ENCODE measurements at regions not wholly inside any gene's neighbourhood (a gene's known extent, or its start where the extent isn't known, plus 50 kb on each side); places are given as distances from the start of the nearest gene placed in this dataset.

DNA sequence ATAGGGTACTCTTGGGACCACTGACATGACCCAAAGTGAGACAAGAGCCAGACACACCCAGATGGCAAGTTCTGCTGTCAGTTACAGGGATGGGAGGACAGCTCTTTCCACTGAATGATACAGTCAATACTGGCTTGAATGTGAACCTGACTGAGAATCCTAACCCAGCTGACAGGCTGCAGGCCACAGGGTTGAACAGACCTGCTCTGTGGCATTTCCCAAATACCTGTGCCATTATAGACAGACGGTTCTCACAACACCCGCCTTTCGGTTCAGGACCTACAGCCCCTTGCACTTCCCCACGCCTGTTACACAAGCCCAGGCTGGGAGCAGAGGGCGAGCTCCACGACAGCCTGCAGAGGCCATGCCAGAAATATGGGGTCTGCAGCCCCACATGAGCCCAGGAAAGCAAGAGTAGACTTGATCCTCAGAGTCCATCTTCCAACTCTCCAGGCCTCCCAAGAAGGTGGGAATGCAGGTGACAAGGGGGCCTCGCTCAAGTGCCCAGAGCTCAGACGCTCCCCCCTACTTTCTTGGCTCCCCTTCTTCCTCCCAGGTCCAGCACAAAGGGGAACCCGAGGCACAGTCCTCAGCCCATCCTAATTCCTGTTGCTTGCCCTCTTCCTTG is 314.3 kb downstream of the SOX9 start:
- TF ChIP-seq, protein P1, sequence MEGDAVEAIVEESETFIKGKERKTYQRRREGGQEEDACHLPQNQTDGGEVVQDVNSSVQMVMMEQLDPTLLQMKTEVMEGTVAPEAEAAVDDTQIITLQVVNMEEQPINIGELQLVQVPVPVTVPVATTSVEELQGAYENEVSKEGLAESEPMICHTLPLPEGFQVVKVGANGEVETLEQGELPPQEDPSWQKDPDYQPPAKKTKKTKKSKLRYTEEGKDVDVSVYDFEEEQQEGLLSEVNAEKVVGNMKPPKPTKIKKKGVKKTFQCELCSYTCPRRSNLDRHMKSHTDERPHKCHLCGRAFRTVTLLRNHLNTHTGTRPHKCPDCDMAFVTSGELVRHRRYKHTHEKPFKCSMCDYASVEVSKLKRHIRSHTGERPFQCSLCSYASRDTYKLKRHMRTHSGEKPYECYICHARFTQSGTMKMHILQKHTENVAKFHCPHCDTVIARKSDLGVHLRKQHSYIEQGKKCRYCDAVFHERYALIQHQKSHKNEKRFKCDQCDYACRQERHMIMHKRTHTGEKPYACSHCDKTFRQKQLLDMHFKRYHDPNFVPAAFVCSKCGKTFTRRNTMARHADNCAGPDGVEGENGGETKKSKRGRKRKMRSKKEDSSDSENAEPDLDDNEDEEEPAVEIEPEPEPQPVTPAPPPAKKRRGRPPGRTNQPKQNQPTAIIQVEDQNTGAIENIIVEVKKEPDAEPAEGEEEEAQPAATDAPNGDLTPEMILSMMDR (conservative IDR thresholded peaks at IDR 0.05; ENCODE audit: low read depth, low read length) = no peak
- no peak for TF ChIP-seq EZH2 (IDR thresholded peaks at IDR 0.05; ENCODE audit: borderline replicate concordance, low read depth, low read length, poor library complexity, severe bottlenecking)
- DNase-seq (ENCODE audit: low spot score) = no peak
- Histone ChIP-seq H3K27ac (ENCODE audit: low read depth, low read length, poor library complexity, severe bottlenecking) (no peak overlapping the region), H3K27me3 (replicated peaks; ENCODE audit: insufficient read depth, low read depth, low read length, poor library complexity) (no peaks in the 10 kb centered on the region), H3K4me3 (ENCODE audit: low read depth, low read length, poor library complexity, severe bottlenecking) (no peak overlapping the region), H3K36me3 (ENCODE audit: insufficient read depth, low read length, poor library complexity, severe bottlenecking) (no peaks in the 10 kb centered on the region), H3K4me1 (ENCODE audit: insufficient read depth, low read length, poor library complexity, severe bottlenecking) (peaks cover 14% of the 10 kb centered on the region), H3K9me3 (ENCODE audit: low read depth, low read length, poor library complexity, severe bottlenecking) (no peaks in the 10 kb centered on the region)
- CTCF ChIA-PET = interaction anchor here (0.5 kb wide), 1 partner anchor 67 kb away, joined by 4 read pairs; no protein-coding TSS in a partner anchor
- BruUV-seq (replicated peaks) = no TSS peak
- POLR2A ChIA-PET (ENCODE audit: low non-redundant PET) = interaction anchor here (0.7 kb wide), 1 partner anchor 1054 kb away, joined by 4 read pairs; no protein-coding TSS in a partner anchor
- intact Hi-C loops (cut with micrococcal nuclease; ENCODE audit: unreplicated experiment) = loop anchor here (5.0 kb wide), 1 partner anchor 313 kb away; the partner anchor contains the start of gene SOX9

DNA sequence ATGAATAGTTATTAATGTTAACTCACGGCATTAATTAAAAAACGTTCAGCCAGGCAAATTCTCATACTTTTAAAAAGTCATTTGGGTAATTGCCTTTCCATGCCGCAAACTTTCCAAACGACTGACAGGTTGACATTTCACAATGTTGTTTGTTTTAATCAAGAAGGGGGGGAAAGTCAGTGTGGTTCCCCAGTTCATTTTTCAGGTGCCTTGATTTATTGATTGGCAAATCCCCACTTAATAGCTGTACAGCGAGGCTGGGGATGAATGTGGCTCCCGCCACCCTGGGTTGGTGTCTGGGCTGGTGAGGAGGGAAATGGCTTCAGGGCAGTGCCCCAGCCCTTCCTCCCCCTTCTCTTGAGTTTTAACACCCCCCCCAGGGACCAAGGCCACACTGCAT is 318.0 kb downstream of the SOX9 start:
- no TSS peak for BruUV-seq (replicated peaks)
- Histone ChIP-seq H3K27me3 (replicated peaks; ENCODE audit: insufficient read depth, low read depth, low read length, poor library complexity) (no peaks in the 10 kb centered on the region), H3K27ac (ENCODE audit: low read depth, low read length, poor library complexity, severe bottlenecking) (no peak overlapping the region), H3K4me3 (ENCODE audit: low read depth, low read length, poor library complexity, severe bottlenecking) (no peak overlapping the region), H3K9me3 (ENCODE audit: low read depth, low read length, poor library complexity, severe bottlenecking) (no peaks in the 10 kb centered on the region), H3K36me3 (ENCODE audit: insufficient read depth, low read length, poor library complexity, severe bottlenecking) (no peaks in the 10 kb centered on the region), H3K4me1 (ENCODE audit: insufficient read depth, low read length, poor library complexity, severe bottlenecking) (no peaks in the 10 kb centered on the region)
- TF ChIP-seq EZH2 (IDR thresholded peaks at IDR 0.05; ENCODE audit: borderline replicate concordance, low read depth, low read length, poor library complexity, severe bottlenecking) = no peak
- TF ChIP-seq, protein P1 (conservative IDR thresholded peaks at IDR 0.05; ENCODE audit: low read depth, low read length) = no peak
- DNase-seq (ENCODE audit: low spot score) = no peak
- POLR2A ChIA-PET (ENCODE audit: low non-redundant PET) = no interaction called here
- intact Hi-C loops (cut with micrococcal nuclease; ENCODE audit: unreplicated experiment) = no loop called here
- CTCF ChIA-PET = no interaction called here

DNA sequence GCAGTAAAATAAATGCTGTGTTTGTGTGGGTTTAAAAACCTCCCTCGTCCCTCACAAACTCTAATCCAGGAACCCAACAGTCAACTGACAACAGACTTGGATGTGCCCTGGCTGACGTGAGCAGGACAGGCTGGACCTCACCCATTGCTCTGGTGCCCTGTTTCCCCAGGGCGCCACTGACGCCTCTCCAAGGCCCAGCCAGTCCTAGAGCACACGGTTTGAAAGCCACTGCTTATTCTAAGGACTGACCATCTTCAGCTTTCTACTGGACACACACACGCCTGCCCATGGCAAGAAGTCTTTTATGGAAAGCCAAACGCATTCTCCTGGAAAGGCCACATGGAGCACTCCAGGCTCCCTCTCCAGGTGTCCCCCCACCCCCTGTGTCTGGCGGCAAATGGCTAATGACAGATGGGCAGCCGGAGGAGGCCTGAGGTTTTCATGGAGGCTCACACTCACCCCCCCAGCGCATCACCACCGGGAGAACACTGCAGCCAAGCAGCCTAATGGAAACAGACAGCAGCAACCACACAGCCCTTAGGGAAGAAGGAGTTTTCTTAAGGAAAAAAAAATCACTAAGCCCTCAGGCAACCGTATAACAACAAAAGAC is 319.2 kb downstream of the SOX9 start:
- no peak overlapping the region for H3K27ac ChIP-seq (ENCODE audit: low read depth, low read length, poor library complexity, severe bottlenecking)
- no peak overlapping the region for H3K4me3 ChIP-seq (ENCODE audit: low read depth, low read length, poor library complexity, severe bottlenecking)
- ChIA-PET POLR2A (ENCODE audit: low non-redundant PET) (no interaction called here), CTCF (no interaction called here)
- H3K27me3 ChIP-seq (replicated peaks; ENCODE audit: insufficient read depth, low read depth, low read length, poor library complexity) = no peaks in the 10 kb centered on the region
- no peak for DNase-seq (ENCODE audit: low spot score)
- no peaks in the 10 kb centered on the region for H3K36me3 ChIP-seq (ENCODE audit: insufficient read depth, low read length, poor library complexity, severe bottlenecking)
- no peaks in the 10 kb centered on the region for H3K9me3 ChIP-seq (ENCODE audit: low read depth, low read length, poor library complexity, severe bottlenecking)
- intact Hi-C loops (cut with micrococcal nuclease; ENCODE audit: unreplicated experiment) = no loop called here
- H3K4me1 ChIP-seq (ENCODE audit: insufficient read depth, low read length, poor library complexity, severe bottlenecking) = no peaks in the 10 kb centered on the region
- no TSS peak for BruUV-seq (replicated peaks)
- no peak for TF ChIP-seq EZH2 (IDR thresholded peaks at IDR 0.05; ENCODE audit: borderline replicate concordance, low read depth, low read length, poor library complexity, severe bottlenecking)
- TF ChIP-seq, protein P1 (conservative IDR thresholded peaks at IDR 0.05; ENCODE audit: low read depth, low read length) = no peak

Measured in A673 (cell line).